ENCODE measurements at regions not wholly inside any gene's neighbourhood (a gene's known extent, or its start where the extent isn't known, plus 50 kb on each side); places are given as distances from the start of the nearest gene placed in this dataset.

DNA sequence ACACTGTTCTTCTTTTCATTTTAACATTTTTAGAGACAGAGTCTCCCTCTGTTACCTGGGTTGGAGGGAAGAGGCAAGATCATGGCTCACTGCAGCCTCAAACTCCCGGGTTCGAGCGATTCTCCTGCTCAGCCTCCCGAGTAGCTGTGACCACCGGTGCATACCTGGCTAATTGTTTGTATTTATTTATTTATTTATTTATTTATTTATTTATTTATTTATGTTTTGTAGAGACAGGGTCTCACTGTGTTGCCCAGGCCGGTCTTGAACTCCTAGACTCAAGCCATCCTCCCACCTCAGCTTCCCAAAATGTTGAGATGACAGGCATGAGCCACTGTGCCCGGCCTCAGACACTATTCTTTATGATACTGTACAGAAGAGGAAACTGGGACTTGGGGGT, 1176.6 kb upstream of the AUTS2 start:
- TF ChIP-seq, protein P1, sequence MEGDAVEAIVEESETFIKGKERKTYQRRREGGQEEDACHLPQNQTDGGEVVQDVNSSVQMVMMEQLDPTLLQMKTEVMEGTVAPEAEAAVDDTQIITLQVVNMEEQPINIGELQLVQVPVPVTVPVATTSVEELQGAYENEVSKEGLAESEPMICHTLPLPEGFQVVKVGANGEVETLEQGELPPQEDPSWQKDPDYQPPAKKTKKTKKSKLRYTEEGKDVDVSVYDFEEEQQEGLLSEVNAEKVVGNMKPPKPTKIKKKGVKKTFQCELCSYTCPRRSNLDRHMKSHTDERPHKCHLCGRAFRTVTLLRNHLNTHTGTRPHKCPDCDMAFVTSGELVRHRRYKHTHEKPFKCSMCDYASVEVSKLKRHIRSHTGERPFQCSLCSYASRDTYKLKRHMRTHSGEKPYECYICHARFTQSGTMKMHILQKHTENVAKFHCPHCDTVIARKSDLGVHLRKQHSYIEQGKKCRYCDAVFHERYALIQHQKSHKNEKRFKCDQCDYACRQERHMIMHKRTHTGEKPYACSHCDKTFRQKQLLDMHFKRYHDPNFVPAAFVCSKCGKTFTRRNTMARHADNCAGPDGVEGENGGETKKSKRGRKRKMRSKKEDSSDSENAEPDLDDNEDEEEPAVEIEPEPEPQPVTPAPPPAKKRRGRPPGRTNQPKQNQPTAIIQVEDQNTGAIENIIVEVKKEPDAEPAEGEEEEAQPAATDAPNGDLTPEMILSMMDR (IDR thresholded peaks at IDR 0.05) = no peak
- TF ChIP-seq POLR2A (IDR thresholded peaks at IDR 0.05) = no peak
